ENCODE measurements at regions not wholly inside any gene's neighbourhood (a gene's known extent, or its start where the extent isn't known, plus 50 kb on each side); places are given as distances from the start of the nearest gene placed in this dataset.
"Not testable (repeated sequence)": the region's sequence is repeated elsewhere in the genome, so short reads cannot be mapped to it uniquely, and the experiment has no call there.

- Histone ChIP-seq H3K4me3 (ENCODE audit: low read length in 2 of 2) (no peak overlapping the region), H3K27ac (ENCODE audit: low read depth, low read length) (no peak overlapping the region), H3K36me3 (ENCODE audit: insufficient read depth, low read length) (no peaks in the 10 kb centered on the region), H3K9me3 (ENCODE audit: control insufficient read depth in 1 of 2, low read length in 2 of 2) (no peaks in the 10 kb centered on the region), H3K4me1 (ENCODE audit: insufficient read depth, low read length) (no peaks in the 10 kb centered on the region), H3K27me3 (ENCODE audit: insufficient read depth, low read length) (no peaks in the 10 kb centered on the region)
- no peak for DNase-seq
- Mint-ChIP-seq H3K4me3 (no peak overlapping the region), H3K36me3 (no peaks in the 10 kb centered on the region), H3K9me3 (peaks cover 0 to 13% (median 6%) of the 10 kb centered on the region in 8 donors), H3K4me1 (no peaks in the 10 kb centered on the region), H3K27ac (no peak overlapping the region), H3K27me3 (no peaks in the 10 kb centered on the region)
- CTCF ChIA-PET (ENCODE audit: partially characterized antibody), result no interaction called here
- POLR2A ChIA-PET (ENCODE audit: partially characterized antibody), result no interaction called here
- intact Hi-C loops (cut with micrococcal nuclease), result no loop called here
Observed at GRCh38 chr5:33088176-33088575, 352.6 kb upstream of the TARS1 start.

- no peaks in the 10 kb centered on the region for H3K4me1 ChIP-seq (ENCODE audit: insufficient read depth, low read length)
- no peak overlapping the region for H3K4me3 ChIP-seq (ENCODE audit: low read length in 2 of 2)
- no peak for DNase-seq
- Mint-ChIP-seq H3K27ac (no peak overlapping the region), H3K36me3 (no peaks in the 10 kb centered on the region), H3K27me3 (no peaks in the 10 kb centered on the region), H3K4me1 (no peaks in the 10 kb centered on the region), H3K9me3 (peaks cover 0 to 16% (median 9%) of the 10 kb centered on the region in 8 donors), H3K4me3 (no peak overlapping the region)
- no peak overlapping the region for H3K27ac ChIP-seq (ENCODE audit: low read depth, low read length)
- POLR2A ChIA-PET (ENCODE audit: partially characterized antibody), result no interaction called here
- H3K36me3 ChIP-seq (ENCODE audit: insufficient read depth, low read length), result no peaks in the 10 kb centered on the region
- CTCF ChIA-PET (ENCODE audit: partially characterized antibody), result no interaction called here
- intact Hi-C loops (cut with micrococcal nuclease), result no loop called here
- H3K9me3 ChIP-seq (ENCODE audit: control insufficient read depth in 1 of 2, low read length in 2 of 2), result no peaks in the 10 kb centered on the region
- no peaks in the 10 kb centered on the region for H3K27me3 ChIP-seq (ENCODE audit: insufficient read depth, low read length)
Observed at GRCh38 chr5:33091571-33092363, 349.0 kb upstream of the TARS1 start.

- Mint-ChIP-seq H3K4me3 (no peak overlapping the region), H3K27ac (no peak overlapping the region)
Observed at GRCh38 chr5:33092719-33093118, 348.0 kb upstream of the TARS1 start.

GRCh38 chr5:33102551-33102950 lies 338.2 kb upstream of the TARS1 start:
- no peak for DNase-seq
- no peaks in the 10 kb centered on the region for H3K36me3 ChIP-seq (ENCODE audit: insufficient read depth, low read length)
- no peaks in the 10 kb centered on the region for H3K4me1 Mint-ChIP-seq
- intact Hi-C loops (cut with micrococcal nuclease), result no loop called here
- no peak overlapping the region for H3K4me3 ChIP-seq (ENCODE audit: low read length in 2 of 2)
- no peaks in the 10 kb centered on the region for H3K36me3 Mint-ChIP-seq
- ChIA-PET POLR2A (ENCODE audit: partially characterized antibody) (no interaction called here), CTCF (ENCODE audit: partially characterized antibody) (no interaction called here)
- no peak overlapping the region for H3K4me3 Mint-ChIP-seq
- H3K9me3 ChIP-seq (ENCODE audit: control insufficient read depth in 1 of 2, low read length in 2 of 2), result no peaks in the 10 kb centered on the region
- no peak overlapping the region for H3K27ac ChIP-seq (ENCODE audit: low read depth, low read length)
- no peaks in the 10 kb centered on the region for H3K4me1 ChIP-seq (ENCODE audit: insufficient read depth, low read length)
- no peak overlapping the region for H3K27ac Mint-ChIP-seq
- H3K9me3 Mint-ChIP-seq, result peaks cover 7 to 45% (median 35%) of the 10 kb centered on the region in 8 donors
- no peaks in the 10 kb centered on the region for H3K27me3 ChIP-seq (ENCODE audit: insufficient read depth, low read length)
- H3K27me3 Mint-ChIP-seq, result peaks cover 0 to 1% of the 10 kb centered on the region in 2 donors

More at GRCh38 chr5:33092719-33093118, 348.0 kb upstream of the TARS1 start:
- Mint-ChIP-seq H3K36me3 (no peaks in the 10 kb centered on the region), H3K27me3 (no peaks in the 10 kb centered on the region), H3K9me3 (peaks cover 0 to 16% (median 9%) of the 10 kb centered on the region in 8 donors), H3K4me1 (no peaks in the 10 kb centered on the region)
- Histone ChIP-seq H3K4me3 (ENCODE audit: low read length in 2 of 2) (no peak overlapping the region), H3K27ac (ENCODE audit: low read depth, low read length) (no peak overlapping the region), H3K27me3 (ENCODE audit: insufficient read depth, low read length) (no peaks in the 10 kb centered on the region), H3K9me3 (ENCODE audit: control insufficient read depth in 1 of 2, low read length in 2 of 2) (no peaks in the 10 kb centered on the region), H3K4me1 (ENCODE audit: insufficient read depth, low read length) (no peaks in the 10 kb centered on the region), H3K36me3 (ENCODE audit: insufficient read depth, low read length) (no peaks in the 10 kb centered on the region)
- ChIA-PET CTCF (ENCODE audit: partially characterized antibody) (no interaction called here), POLR2A (ENCODE audit: partially characterized antibody) (no interaction called here)
- intact Hi-C loops (cut with micrococcal nuclease), result no loop called here
- no peak for DNase-seq

- Mint-ChIP-seq H3K9me3 (peaks cover 7 to 58% (median 41%) of the 10 kb centered on the region in 8 donors), H3K27ac (no peak overlapping the region), H3K4me1 (no peaks in the 10 kb centered on the region), H3K4me3 (no peak overlapping the region), H3K36me3 (peaks cover 0 to 3% of the 10 kb centered on the region in 2 donors), H3K27me3 (peaks cover 0 to 1% of the 10 kb centered on the region in 2 donors)
- no peaks in the 10 kb centered on the region for H3K36me3 ChIP-seq (ENCODE audit: insufficient read depth, low read length)
- intact Hi-C loops (cut with micrococcal nuclease), result no loop called here
- no peaks in the 10 kb centered on the region for H3K27me3 ChIP-seq (ENCODE audit: insufficient read depth, low read length)
- H3K4me1 ChIP-seq (ENCODE audit: insufficient read depth, low read length), result no peaks in the 10 kb centered on the region
- H3K9me3 ChIP-seq (ENCODE audit: control insufficient read depth in 1 of 2, low read length in 2 of 2), result no peaks in the 10 kb centered on the region
- H3K4me3 ChIP-seq (ENCODE audit: low read length in 2 of 2), result no peak overlapping the region
- ChIA-PET POLR2A (ENCODE audit: partially characterized antibody) (no interaction called here), CTCF (ENCODE audit: partially characterized antibody) (no interaction called here)
- no peak for DNase-seq
- H3K27ac ChIP-seq (ENCODE audit: low read depth, low read length), result no peak overlapping the region
Observed at GRCh38 chr5:33105521-33105941, 335.2 kb upstream of the TARS1 start.

GRCh38 chr5:33110496-33110895 lies 330.3 kb upstream of the TARS1 start:
- H3K4me1 ChIP-seq (ENCODE audit: insufficient read depth, low read length); CTCF ChIA-PET (ENCODE audit: partially characterized antibody); H3K36me3 Mint-ChIP-seq; H3K4me3 ChIP-seq (ENCODE audit: low read length in 2 of 2); H3K27ac ChIP-seq (ENCODE audit: low read depth, low read length); H3K36me3 ChIP-seq (ENCODE audit: insufficient read depth, low read length); H3K27me3 ChIP-seq (ENCODE audit: insufficient read depth, low read length); H3K27me3 Mint-ChIP-seq; POLR2A ChIA-PET (ENCODE audit: partially characterized antibody); H3K27ac Mint-ChIP-seq; H3K9me3 ChIP-seq (ENCODE audit: control insufficient read depth in 1 of 2, low read length in 2 of 2); H3K4me1 Mint-ChIP-seq; intact Hi-C loops (cut with micrococcal nuclease); H3K4me3 Mint-ChIP-seq; DNase-seq: not testable (repeated sequence)
- H3K9me3 Mint-ChIP-seq, result peaks cover 0 to 45% (median 17%) of the 10 kb centered on the region in 8 donors

- H3K4me1 Mint-ChIP-seq, result no peaks in the 10 kb centered on the region
- DNase-seq, result no peak
- POLR2A ChIA-PET (ENCODE audit: partially characterized antibody), result no interaction called here
Observed at GRCh38 chr5:33114361-33114760, 326.4 kb upstream of the TARS1 start.

More at GRCh38 chr5:33114361-33114760, 326.4 kb upstream of the TARS1 start:
- intact Hi-C loops (cut with micrococcal nuclease), result no loop called here
- Mint-ChIP-seq H3K27ac (no peak overlapping the region), H3K36me3 (peaks cover 0 to 3% of the 10 kb centered on the region in 2 donors), H3K9me3 (peaks cover 0 to 30% (median 10%) of the 10 kb centered on the region in 8 donors), H3K4me3 (no peak overlapping the region), H3K27me3 (no peaks in the 10 kb centered on the region)
- Histone ChIP-seq H3K9me3 (ENCODE audit: control insufficient read depth in 1 of 2, low read length in 2 of 2) (no peaks in the 10 kb centered on the region), H3K36me3 (ENCODE audit: insufficient read depth, low read length) (no peaks in the 10 kb centered on the region), H3K4me3 (ENCODE audit: low read length in 2 of 2) (no peak overlapping the region), H3K27me3 (ENCODE audit: insufficient read depth, low read length) (no peaks in the 10 kb centered on the region), H3K27ac (ENCODE audit: low read depth, low read length) (no peak overlapping the region), H3K4me1 (ENCODE audit: insufficient read depth, low read length) (no peaks in the 10 kb centered on the region)
- CTCF ChIA-PET (ENCODE audit: partially characterized antibody), result no interaction called here
